HUES6 (cell line): ENCODE measurements at regions not wholly inside any gene's neighbourhood (a gene's known extent, or its start where the extent isn't known, plus 50 kb on each side); places are given as distances from the start of the nearest gene placed in this dataset.

ENCODE experiments used
- H3K27ac ChIP-seq: 2 replicates; pipeline ENCODE4 v1.7.0; 2013; ENCODE audit warnings: low read depth, mild to moderate bottlenecking, low read length, inconsistent platforms
- H3K27me3 ChIP-seq: 2 replicates; pipeline ENCODE4 v1.6.1; 2013; ENCODE audit warnings: low read length; ENCODE audit not compliant: control insufficient read depth, insufficient read depth
- H3K36me3 ChIP-seq: 2 replicates; pipeline ENCODE4 v1.6.1; 2013; ENCODE audit warnings: low read length; ENCODE audit not compliant: control insufficient read depth, insufficient read depth
- H3K4me1 ChIP-seq: 2 replicates; pipeline ENCODE4 v1.6.1; 2013; ENCODE audit warnings: low read length; ENCODE audit not compliant: control insufficient read depth, insufficient read depth
- H3K4me3 ChIP-seq: 2 replicates; pipeline ENCODE4 v1.5.1; 2013; ENCODE audit warnings: low read depth, low read length
- H3K9ac ChIP-seq: one replicate; pipeline ENCODE4 v1.6.1; 2013; ENCODE audit warnings: mild to moderate bottlenecking, low read length
- H3K9me3 ChIP-seq: 2 replicates; pipeline ENCODE4 v1.6.1; 2013; ENCODE audit warnings: low read depth, low read length; ENCODE audit not compliant: control insufficient read depth, insufficient read depth

- Histone ChIP-seq H3K27ac (no peak overlapping the region), H3K4me3 (no peak overlapping the region), H3K4me1 (no peaks in the 10 kb centered on the region), H3K36me3 (no peaks in the 10 kb centered on the region), H3K9me3 (peaks cover 9% of the 10 kb centered on the region; the same call in 1 of the 2 replicates), H3K9ac (no peak overlapping the region), H3K27me3 (no peaks in the 10 kb centered on the region)
Observed at GRCh38 chr18:70666936-70667335, 378.1 kb downstream of the SOCS6 start.

GRCh38 chr18:70663141-70663540 lies 374.3 kb downstream of the SOCS6 start:
- Histone ChIP-seq H3K9ac (no peak overlapping the region), H3K9me3 (no peaks in the 10 kb centered on the region), H3K27me3 (no peaks in the 10 kb centered on the region), H3K27ac (no peak overlapping the region), H3K4me1 (no peaks in the 10 kb centered on the region), H3K36me3 (no peaks in the 10 kb centered on the region), H3K4me3 (no peak overlapping the region)

- no peak overlapping the region for H3K27ac ChIP-seq
- H3K36me3 ChIP-seq: no peaks in the 10 kb centered on the region
- H3K4me3 ChIP-seq: no peak overlapping the region
- no peaks in the 10 kb centered on the region for H3K9me3 ChIP-seq
- no peaks in the 10 kb centered on the region for H3K4me1 ChIP-seq
- no peaks in the 10 kb centered on the region for H3K27me3 ChIP-seq
- no peak overlapping the region for H3K9ac ChIP-seq
Observed at GRCh38 chr18:70662588-70662987, 373.7 kb downstream of the SOCS6 start.

GRCh38 chr18:70659036-70659925 lies 370.4 kb downstream of the SOCS6 start:
- H3K4me1 ChIP-seq: no peaks in the 10 kb centered on the region
- H3K4me3 ChIP-seq: no peak overlapping the region
- H3K9ac ChIP-seq: no peak overlapping the region
- no peaks in the 10 kb centered on the region for H3K36me3 ChIP-seq
- H3K9me3 ChIP-seq: no peaks in the 10 kb centered on the region
- no peak overlapping the region for H3K27ac ChIP-seq
- H3K27me3 ChIP-seq: no peaks in the 10 kb centered on the region

- H3K27ac ChIP-seq: no peak overlapping the region
- H3K9me3 ChIP-seq: no peaks in the 10 kb centered on the region
- H3K4me1 ChIP-seq: no peaks in the 10 kb centered on the region
- H3K27me3 ChIP-seq: no peaks in the 10 kb centered on the region
- no peaks in the 10 kb centered on the region for H3K36me3 ChIP-seq
- H3K4me3 ChIP-seq: no peak overlapping the region
- no peak overlapping the region for H3K9ac ChIP-seq
Observed at GRCh38 chr18:70653671-70654070, 364.8 kb downstream of the SOCS6 start.

- Histone ChIP-seq H3K9me3 (no peaks in the 10 kb centered on the region), H3K27ac (no peak overlapping the region), H3K36me3 (no peaks in the 10 kb centered on the region), H3K4me1 (no peaks in the 10 kb centered on the region), H3K4me3 (no peak overlapping the region), H3K9ac (no peak overlapping the region), H3K27me3 (no peaks in the 10 kb centered on the region)
Observed at GRCh38 chr18:70650878-70651277, 362.0 kb downstream of the SOCS6 start.

- no peaks in the 10 kb centered on the region for H3K4me1 ChIP-seq
- no peak overlapping the region for H3K9ac ChIP-seq
- H3K4me3 ChIP-seq: no peak overlapping the region
- H3K9me3 ChIP-seq: no peaks in the 10 kb centered on the region
- H3K27ac ChIP-seq: no peak overlapping the region
- no peaks in the 10 kb centered on the region for H3K27me3 ChIP-seq
- H3K36me3 ChIP-seq: no peaks in the 10 kb centered on the region
Observed at GRCh38 chr18:70649683-70650082, 360.8 kb downstream of the SOCS6 start.

- Histone ChIP-seq H3K4me1 (no peaks in the 10 kb centered on the region), H3K9me3 (no peaks in the 10 kb centered on the region), H3K27ac (no peak overlapping the region), H3K4me3 (no peak overlapping the region), H3K36me3 (no peaks in the 10 kb centered on the region), H3K27me3 (no peaks in the 10 kb centered on the region), H3K9ac (no peak overlapping the region)
Observed at GRCh38 chr18:70645971-70646370, 357.1 kb downstream of the SOCS6 start.

- H3K4me3 ChIP-seq: no peak overlapping the region
- H3K27ac ChIP-seq: no peak overlapping the region
- H3K27me3 ChIP-seq: no peaks in the 10 kb centered on the region
- no peak overlapping the region for H3K9ac ChIP-seq
- no peaks in the 10 kb centered on the region for H3K36me3 ChIP-seq
- H3K9me3 ChIP-seq: no peaks in the 10 kb centered on the region
- H3K4me1 ChIP-seq: no peaks in the 10 kb centered on the region
Observed at GRCh38 chr18:70643812-70644211, 355.0 kb downstream of the SOCS6 start.

GRCh38 chr18:70641156-70641775 lies 352.4 kb downstream of the SOCS6 start:
- H3K27me3 ChIP-seq: no peaks in the 10 kb centered on the region
- H3K9me3 ChIP-seq: no peaks in the 10 kb centered on the region
- no peak overlapping the region for H3K27ac ChIP-seq
- H3K4me3 ChIP-seq: no peak overlapping the region
- H3K36me3 ChIP-seq: no peaks in the 10 kb centered on the region
- no peaks in the 10 kb centered on the region for H3K4me1 ChIP-seq
- no peak overlapping the region for H3K9ac ChIP-seq

GRCh38 chr18:70640336-70640887 lies 351.6 kb downstream of the SOCS6 start:
- H3K4me1 ChIP-seq: no peaks in the 10 kb centered on the region
- H3K27ac ChIP-seq: no peak overlapping the region
- H3K4me3 ChIP-seq: no peak overlapping the region
- no peaks in the 10 kb centered on the region for H3K9me3 ChIP-seq
- no peak overlapping the region for H3K9ac ChIP-seq
- H3K36me3 ChIP-seq: no peaks in the 10 kb centered on the region
- H3K27me3 ChIP-seq: no peaks in the 10 kb centered on the region
